DOHH2 (cell line): ENCODE measurements at regions not wholly inside any gene's neighbourhood (a gene's known extent, or its start where the extent isn't known, plus 50 kb on each side); places are given as distances from the start of the nearest gene placed in this dataset.

ENCODE experiments used
- H3F3A ChIP-seq: fragments of 200-600 bp; sonication (generic), shearing (Covaris generic); 2 replicates; pipeline ENCODE4 v1.6.0; 2016; ENCODE audit warnings: antibody characterized with exemption, mild to moderate bottlenecking; ENCODE audit not compliant: control insufficient read depth, insufficient read depth
- H3K27ac ChIP-seq: fragments of 200-600 bp; sonication (generic); 2 replicates; pipeline ENCODE4 v1.5.1; 2014; ENCODE audit warnings: low read depth, mild to moderate bottlenecking, low read length, moderate library complexity
- H3K27me3 ChIP-seq: fragments of 200-600 bp; sonication (generic); 2 replicates; pipeline ENCODE4 v1.6.1; 2014; ENCODE audit warnings: mild to moderate bottlenecking, low read length, mixed read lengths; ENCODE audit not compliant: control insufficient read depth
- H3K36me3 ChIP-seq: fragments of 200-600 bp; sonication (generic); 2 replicates; pipeline ENCODE4 v1.6.1; 2014; ENCODE audit warnings: mild to moderate bottlenecking, low read length, moderate library complexity, mixed read lengths; ENCODE audit not compliant: control insufficient read depth
- H3K4me1 ChIP-seq: fragments of 200-600 bp; sonication (generic); 2 replicates; pipeline ENCODE4 v1.6.1; 2014; ENCODE audit warnings: mild to moderate bottlenecking, low read length, mixed read lengths; ENCODE audit not compliant: control insufficient read depth
- H3K4me2 ChIP-seq: fragments of 200-600 bp; sonication (generic); 2 replicates; pipeline ENCODE4 v1.6.0; 2014; ENCODE audit warnings: mild to moderate bottlenecking, low read length, moderate library complexity
- H3K4me3 ChIP-seq: fragments of 200-600 bp; sonication (generic); 2 replicates; pipeline ENCODE4 v1.5.1; 2014; ENCODE audit warnings: mild to moderate bottlenecking, low read length, mixed read lengths
- H3K79me2 ChIP-seq: fragments of 200-600 bp; sonication (generic); 2 replicates; pipeline ENCODE4 v1.6.1; 2014; ENCODE audit warnings: mild to moderate bottlenecking, low read length, mixed read lengths; ENCODE audit not compliant: control insufficient read depth
- H3K9me2 ChIP-seq: fragments of 200-600 bp; sonication (generic); replicated peaks from 2 replicates; pipeline ENCODE4 v1.6.1; 2014; ENCODE audit warnings: mild to moderate bottlenecking, low read length, mixed read lengths; ENCODE audit not compliant: control insufficient read depth
- H3K9me3 ChIP-seq: fragments of 200-600 bp; sonication (generic); 2 replicates; pipeline ENCODE4 v1.6.1; 2014; ENCODE audit warnings: antibody characterized with exemption, low read length, mixed read lengths; ENCODE audit not compliant: control insufficient read depth, insufficient read depth
- H4K20me1 ChIP-seq: fragments of 200-600 bp; sonication (generic); 2 replicates; pipeline ENCODE4 v1.6.0; 2014; ENCODE audit warnings: low read depth, mild to moderate bottlenecking, antibody characterized with exemption, low read length, moderate library complexity; ENCODE audit not compliant: control insufficient read depth, insufficient read depth
- EZH2phosphoT487 ChIP-seq: fragments of 200-600 bp; sonication (generic); IDR thresholded peaks from 2 replicates; pipeline ENCODE4 v1.6.1; 2017; ENCODE audit warnings: borderline replicate concordance, mild to moderate bottlenecking, antibody characterized with exemption, low read length, moderate library complexity, mixed read lengths
- TF ChIP-seq, protein P1 (sequence below): fragments of 200-600 bp; sonication (generic); IDR thresholded peaks from one replicate; pipeline ENCODE4 v1.5.1; 2014; ENCODE audit warnings: antibody characterized with exemption, mild to moderate bottlenecking, low read depth, low read length; ENCODE audit not compliant: poor library complexity, severe bottlenecking

DNA sequence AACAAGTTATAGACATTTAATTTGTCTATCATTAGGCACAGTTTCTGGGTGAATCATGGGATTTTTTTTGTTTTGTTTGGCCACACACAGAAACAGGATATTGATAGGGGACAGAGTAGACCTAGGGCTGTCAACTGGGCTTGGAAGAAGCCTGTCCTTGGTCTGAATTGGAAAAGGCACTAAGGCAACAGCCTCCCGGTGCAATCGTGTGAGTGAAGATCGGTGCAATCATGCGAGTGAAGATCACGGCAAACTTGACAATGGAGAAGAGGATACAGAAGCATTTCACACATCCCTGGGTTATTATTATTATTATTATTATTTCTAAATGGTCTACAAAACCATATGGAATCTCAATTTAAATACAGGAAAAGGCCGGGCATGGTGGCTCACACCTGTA, 94.5 kb downstream of the ACKR3 start:
- Histone ChIP-seq H3K9me3 (no peaks in the 10 kb centered on the region), H3K4me3 (no peak overlapping the region), H3K9me2 (no peaks in the 10 kb centered on the region), H3K27me3 (peaks cover 10% of the 10 kb centered on the region), H3K79me2 (no peaks in the 10 kb centered on the region), H3K36me3 (no peaks in the 10 kb centered on the region), H3F3A (no peaks in the 10 kb centered on the region), H3K4me1 (no peaks in the 10 kb centered on the region), H3K4me2 (no peak overlapping the region), H4K20me1 (no peaks in the 10 kb centered on the region), H3K27ac (no peak overlapping the region)
- no peak for TF ChIP-seq EZH2phosphoT487
- TF ChIP-seq, protein P1, sequence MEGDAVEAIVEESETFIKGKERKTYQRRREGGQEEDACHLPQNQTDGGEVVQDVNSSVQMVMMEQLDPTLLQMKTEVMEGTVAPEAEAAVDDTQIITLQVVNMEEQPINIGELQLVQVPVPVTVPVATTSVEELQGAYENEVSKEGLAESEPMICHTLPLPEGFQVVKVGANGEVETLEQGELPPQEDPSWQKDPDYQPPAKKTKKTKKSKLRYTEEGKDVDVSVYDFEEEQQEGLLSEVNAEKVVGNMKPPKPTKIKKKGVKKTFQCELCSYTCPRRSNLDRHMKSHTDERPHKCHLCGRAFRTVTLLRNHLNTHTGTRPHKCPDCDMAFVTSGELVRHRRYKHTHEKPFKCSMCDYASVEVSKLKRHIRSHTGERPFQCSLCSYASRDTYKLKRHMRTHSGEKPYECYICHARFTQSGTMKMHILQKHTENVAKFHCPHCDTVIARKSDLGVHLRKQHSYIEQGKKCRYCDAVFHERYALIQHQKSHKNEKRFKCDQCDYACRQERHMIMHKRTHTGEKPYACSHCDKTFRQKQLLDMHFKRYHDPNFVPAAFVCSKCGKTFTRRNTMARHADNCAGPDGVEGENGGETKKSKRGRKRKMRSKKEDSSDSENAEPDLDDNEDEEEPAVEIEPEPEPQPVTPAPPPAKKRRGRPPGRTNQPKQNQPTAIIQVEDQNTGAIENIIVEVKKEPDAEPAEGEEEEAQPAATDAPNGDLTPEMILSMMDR = no peak

DNA sequence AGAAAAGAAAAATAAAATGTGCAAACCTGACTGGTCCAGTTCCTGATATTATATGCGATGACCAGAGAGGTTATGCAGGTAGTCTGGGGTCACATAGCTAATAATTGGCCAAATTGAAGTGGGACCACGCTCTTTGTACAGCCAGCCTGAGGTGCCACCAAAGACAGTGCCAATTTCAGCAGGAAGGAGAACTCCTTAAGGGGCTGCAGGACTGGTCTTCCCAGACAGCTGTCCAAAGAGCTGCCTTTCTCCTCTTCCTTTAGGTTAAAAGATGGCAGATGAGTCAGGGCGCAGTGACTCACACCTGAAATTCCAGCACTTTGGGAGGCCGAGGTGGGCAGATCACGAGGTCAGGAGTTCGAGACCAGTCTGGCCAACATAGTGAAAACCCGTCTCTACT, 95.5 kb downstream of the ACKR3 start:
- Histone ChIP-seq H3K4me1 (no peaks in the 10 kb centered on the region), H3K4me3 (no peak overlapping the region), H3K79me2 (no peaks in the 10 kb centered on the region), H3K4me2 (no peak overlapping the region), H3K9me2 (no peaks in the 10 kb centered on the region), H3K27ac (no peak overlapping the region), H3K9me3 (no peaks in the 10 kb centered on the region), H3F3A (no peaks in the 10 kb centered on the region), H3K27me3 (peaks cover 10% of the 10 kb centered on the region), H3K36me3 (no peaks in the 10 kb centered on the region), H4K20me1 (no peaks in the 10 kb centered on the region)
- TF ChIP-seq, protein P1 = no peak
- no peak for TF ChIP-seq EZH2phosphoT487

DNA sequence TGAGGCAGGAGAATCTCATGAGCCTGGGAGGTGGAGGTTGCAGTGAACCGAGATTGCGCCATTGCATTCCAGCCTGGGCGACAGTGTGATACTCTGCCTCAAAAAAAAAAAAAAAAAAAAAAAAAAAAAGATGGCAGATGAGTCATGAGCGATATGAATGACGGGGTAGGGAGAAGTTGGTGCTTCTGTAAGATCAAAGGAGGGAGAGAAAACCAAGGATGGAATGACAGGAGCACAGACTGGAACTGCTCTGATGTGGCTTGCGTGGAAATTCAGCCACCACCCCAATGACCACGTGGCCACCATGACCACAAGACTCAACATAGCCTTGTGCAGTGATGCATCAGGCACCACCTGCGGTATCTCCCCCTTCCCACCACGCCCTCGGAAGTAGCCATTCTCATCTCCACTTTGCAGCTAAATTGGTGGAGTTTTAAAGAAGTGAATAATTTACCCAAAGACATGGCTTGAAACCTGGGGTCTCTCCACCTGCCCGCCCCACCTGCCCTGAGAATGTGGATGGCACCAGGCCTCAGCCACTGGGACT, 96.0 kb downstream of the ACKR3 start:
- H3K4me2 ChIP-seq = no peak overlapping the region
- no peaks in the 10 kb centered on the region for H3K36me3 ChIP-seq
- H3K27me3 ChIP-seq = peaks cover 10% of the 10 kb centered on the region
- H3K4me3 ChIP-seq = no peak overlapping the region
- no peaks in the 10 kb centered on the region for H3F3A ChIP-seq
- no peaks in the 10 kb centered on the region for H4K20me1 ChIP-seq
- H3K27ac ChIP-seq = no peak overlapping the region
- no peaks in the 10 kb centered on the region for H3K9me2 ChIP-seq
- TF ChIP-seq, protein P1 = no peak
- TF ChIP-seq EZH2phosphoT487 = no peak
- no peaks in the 10 kb centered on the region for H3K79me2 ChIP-seq
- no peaks in the 10 kb centered on the region for H3K9me3 ChIP-seq
- no peaks in the 10 kb centered on the region for H3K4me1 ChIP-seq
